ENCODE measurements at regions not wholly inside any gene's neighbourhood (a gene's known extent, or its start where the extent isn't known, plus 50 kb on each side); places are given as distances from the start of the nearest gene placed in this dataset.

- no peak overlapping the region for H3K4me3 ChIP-seq (ENCODE audit: control insufficient read depth in 2 of 3, extremely low read depth in 1 of 3, insufficient read depth in 2 of 3, low read depth in 1 of 3, low read length in 3 of 3)
- H3K4me2 ChIP-seq (ENCODE audit: control insufficient read depth, extremely low read depth, insufficient read depth, low read depth, low read length): no peak overlapping the region
- no peak for DNase-seq (ENCODE audit: low read depth, low spot score)
- H3K27me3 ChIP-seq (ENCODE audit: control insufficient read depth, extremely low read depth, insufficient read depth, low read length): no peaks in the 10 kb centered on the region
- H3K36me3 ChIP-seq (ENCODE audit: control insufficient read depth in 2 of 2, extremely low read depth in 1 of 2, insufficient read depth in 2 of 2, low read length in 2 of 2): no peaks in the 10 kb centered on the region
- TF ChIP-seq EZH2 (IDR thresholded peaks at IDR 0.05; ENCODE audit: low read length): no peak
- TF ChIP-seq CTCF (optimal IDR thresholded peaks at IDR 0.05 in 1 of 3, IDR thresholded peaks at IDR 0.05 in 1 of 3, conservative IDR thresholded peaks at IDR 0.05 in 1 of 3; ENCODE audit: extremely low read depth in 1 of 3, insufficient read depth in 2 of 3, low read length in 3 of 3): no peak
- H3K4me1 ChIP-seq (ENCODE audit: control insufficient read depth, extremely low read depth, insufficient read depth, low read length): peaks cover 2% of the 10 kb centered on the region
- H3K9me3 ChIP-seq (ENCODE audit: control insufficient read depth, low read depth, low read length): peaks cover 2% of the 10 kb centered on the region
- H2AFZ ChIP-seq (ENCODE audit: control insufficient read depth, low read length): no peak overlapping the region
- H4K20me1 ChIP-seq (ENCODE audit: control insufficient read depth, extremely low read depth, insufficient read depth, low read length): no peaks in the 10 kb centered on the region
- no peaks in the 10 kb centered on the region for H3K9me1 ChIP-seq (ENCODE audit: control insufficient read depth, extremely low read depth, insufficient read depth, low read length)
- no peak for FAIRE-seq
- H3K79me2 ChIP-seq (ENCODE audit: control insufficient read depth, insufficient read depth, low read length): no peaks in the 10 kb centered on the region
- dilution Hi-C loops (cut with MboI; ENCODE audit: extremely low pct_ligation_motif_present, low sequenced_read_pairs): no loop called here
- H3K27ac ChIP-seq (ENCODE audit: control insufficient read depth, insufficient read depth, low read length): peak overlapping the region; percentile 40
- H3K9ac ChIP-seq (ENCODE audit: control insufficient read depth, extremely low read depth, insufficient read depth, low read length): no peak overlapping the region
Observed at GRCh38 chr7:155229548-155230168, 68.0 kb upstream of the INSIG1 start.

GRCh38 chr7:155230169-155230593 lies 67.5 kb upstream of the INSIG1 start:
- Histone ChIP-seq H3K9ac (ENCODE audit: control insufficient read depth, extremely low read depth, insufficient read depth, low read length) (no peak overlapping the region), H3K4me2 (ENCODE audit: control insufficient read depth, extremely low read depth, insufficient read depth, low read depth, low read length) (no peak overlapping the region), H3K79me2 (ENCODE audit: control insufficient read depth, insufficient read depth, low read length) (no peaks in the 10 kb centered on the region), H3K27me3 (ENCODE audit: control insufficient read depth, extremely low read depth, insufficient read depth, low read length) (no peaks in the 10 kb centered on the region), H3K36me3 (ENCODE audit: control insufficient read depth in 2 of 2, extremely low read depth in 1 of 2, insufficient read depth in 2 of 2, low read length in 2 of 2) (no peaks in the 10 kb centered on the region), H3K9me3 (ENCODE audit: control insufficient read depth, low read depth, low read length) (peaks cover 2% of the 10 kb centered on the region), H3K4me1 (ENCODE audit: control insufficient read depth, extremely low read depth, insufficient read depth, low read length) (no peaks in the 10 kb centered on the region), H2AFZ (ENCODE audit: control insufficient read depth, low read length) (no peak overlapping the region), H3K4me3 (ENCODE audit: control insufficient read depth in 2 of 3, extremely low read depth in 1 of 3, insufficient read depth in 2 of 3, low read depth in 1 of 3, low read length in 3 of 3) (no peak overlapping the region), H4K20me1 (ENCODE audit: control insufficient read depth, extremely low read depth, insufficient read depth, low read length) (no peaks in the 10 kb centered on the region), H3K9me1 (ENCODE audit: control insufficient read depth, extremely low read depth, insufficient read depth, low read length) (no peaks in the 10 kb centered on the region), H3K27ac (ENCODE audit: control insufficient read depth, insufficient read depth, low read length) (peak overlapping the region; percentile 40)
- FAIRE-seq (peak; percentile 52), DNase-seq (ENCODE audit: low read depth, low spot score) (peak; percentile 95)
- TF ChIP-seq CTCF (optimal IDR thresholded peaks at IDR 0.05 in 1 of 3, IDR thresholded peaks at IDR 0.05 in 1 of 3, conservative IDR thresholded peaks at IDR 0.05 in 1 of 3; ENCODE audit: extremely low read depth in 1 of 3, insufficient read depth in 2 of 3, low read length in 3 of 3) (no peak), EZH2 (IDR thresholded peaks at IDR 0.05; ENCODE audit: low read length) (no peak)
- dilution Hi-C loops (cut with MboI; ENCODE audit: extremely low pct_ligation_motif_present, low sequenced_read_pairs): no loop called here

All from keratinocyte (primary cell).